HG03095 (cell line): ENCODE measurements at regions not wholly inside any gene's neighbourhood (a gene's known extent, or its start where the extent isn't known, plus 50 kb on each side); places are given as distances from the start of the nearest gene placed in this dataset.

ENCODE experiments used
- ATAC-seq: cut with Tn5 transposase; IDR thresholded peaks from one replicate; pipeline ENCODE4 v1.9.1; 2021; ENCODE audit warnings: moderate library complexity; ENCODE audit not compliant: unreplicated experiment

DNA sequence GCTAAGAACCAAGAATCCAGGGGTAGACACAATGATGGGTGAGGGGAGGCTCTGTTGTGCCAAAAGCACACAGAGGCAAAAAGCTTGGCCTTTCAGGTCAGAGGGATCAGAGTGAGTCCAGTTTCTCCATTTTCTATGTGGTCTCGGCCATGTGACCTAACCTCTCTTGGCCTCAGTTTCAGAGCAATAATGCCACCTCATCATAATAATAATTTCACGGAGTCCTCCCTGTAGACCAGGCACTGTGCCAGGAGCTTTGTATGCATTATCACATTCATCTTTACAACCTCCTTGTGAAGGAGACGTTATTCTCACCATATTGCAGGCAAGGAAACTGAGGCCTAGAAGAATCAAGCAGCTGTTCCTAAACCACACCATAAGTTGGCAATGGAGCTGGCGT is 120.2 kb downstream of the WT1 start:
- no peak for ATAC-seq

DNA sequence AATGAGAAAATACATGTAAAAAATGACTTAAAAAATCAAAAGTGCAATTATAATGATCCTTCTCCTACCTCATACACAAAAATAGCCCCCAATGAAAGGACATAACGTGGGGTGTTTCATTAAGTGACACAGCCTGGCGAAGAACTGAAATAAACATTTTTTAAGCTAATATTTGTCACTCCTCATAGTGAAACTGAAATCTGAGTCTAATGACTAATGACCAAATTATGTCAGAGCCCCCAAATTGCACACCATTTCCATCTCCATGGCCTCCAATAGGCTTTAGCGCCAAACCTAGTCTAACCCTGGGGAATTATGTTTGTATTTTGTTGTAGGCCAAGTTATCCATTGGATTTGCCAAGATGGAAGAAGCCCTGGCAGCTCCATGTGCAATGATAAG is 119.1 kb downstream of the WT1 start:
- no peak for ATAC-seq

DNA sequence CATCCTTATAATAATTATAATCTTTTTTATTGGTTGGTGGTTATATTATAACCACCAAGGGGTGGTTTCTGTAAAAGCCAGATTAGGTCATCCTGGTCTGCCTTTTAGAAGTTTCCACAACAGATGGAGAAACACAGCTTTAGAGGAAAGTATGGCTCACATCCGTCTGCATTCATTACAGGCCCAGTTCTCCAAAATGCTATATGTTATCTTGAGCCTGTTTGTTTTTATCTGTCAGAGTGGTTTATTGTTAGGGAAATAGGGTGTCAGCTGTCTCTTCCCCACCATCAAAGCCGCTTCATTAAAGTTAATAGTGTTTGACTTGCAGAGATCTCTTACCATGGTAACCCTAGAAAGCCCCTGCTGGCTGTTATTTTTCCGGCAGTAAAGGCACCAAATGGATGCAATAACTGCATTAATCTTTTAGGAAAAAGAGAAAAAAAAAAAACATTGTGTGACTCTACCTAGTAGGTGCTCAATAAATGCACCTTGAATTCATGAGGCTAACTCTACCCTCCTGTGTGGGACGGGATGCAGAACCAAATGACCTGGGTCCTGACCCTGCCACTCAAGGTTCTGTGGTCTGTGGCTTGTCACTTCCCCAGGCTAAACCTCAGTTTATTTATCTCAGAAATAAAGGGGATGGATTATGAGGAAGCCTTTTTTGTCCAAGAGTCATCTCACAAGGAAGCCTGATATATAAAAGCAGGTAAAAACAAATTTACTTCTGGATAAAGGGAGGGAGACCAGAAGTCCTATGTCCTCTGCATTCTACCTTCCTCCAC is 118.3 kb downstream of the WT1 start:
- ATAC-seq, result no peak

DNA sequence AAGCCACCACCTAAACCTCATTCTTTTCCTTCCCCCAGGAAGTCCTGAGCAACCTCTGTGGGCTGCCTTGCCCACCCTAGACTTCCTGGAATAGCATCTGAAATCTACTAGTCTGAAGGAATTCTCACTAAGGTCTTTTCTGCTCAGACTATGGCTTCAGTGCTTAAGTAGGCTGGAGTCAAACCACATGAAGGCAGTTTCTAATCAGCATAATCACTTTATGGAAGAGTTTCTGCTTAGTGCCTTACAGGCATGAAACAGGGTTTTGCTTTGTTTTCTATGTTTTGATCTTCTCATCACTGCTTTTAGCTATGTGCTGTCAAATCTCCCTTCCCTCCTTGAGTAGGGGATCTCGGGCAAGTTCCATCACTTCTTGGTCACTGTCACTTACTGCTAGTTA is 117.7 kb downstream of the WT1 start:
- ATAC-seq, result no peak

DNA sequence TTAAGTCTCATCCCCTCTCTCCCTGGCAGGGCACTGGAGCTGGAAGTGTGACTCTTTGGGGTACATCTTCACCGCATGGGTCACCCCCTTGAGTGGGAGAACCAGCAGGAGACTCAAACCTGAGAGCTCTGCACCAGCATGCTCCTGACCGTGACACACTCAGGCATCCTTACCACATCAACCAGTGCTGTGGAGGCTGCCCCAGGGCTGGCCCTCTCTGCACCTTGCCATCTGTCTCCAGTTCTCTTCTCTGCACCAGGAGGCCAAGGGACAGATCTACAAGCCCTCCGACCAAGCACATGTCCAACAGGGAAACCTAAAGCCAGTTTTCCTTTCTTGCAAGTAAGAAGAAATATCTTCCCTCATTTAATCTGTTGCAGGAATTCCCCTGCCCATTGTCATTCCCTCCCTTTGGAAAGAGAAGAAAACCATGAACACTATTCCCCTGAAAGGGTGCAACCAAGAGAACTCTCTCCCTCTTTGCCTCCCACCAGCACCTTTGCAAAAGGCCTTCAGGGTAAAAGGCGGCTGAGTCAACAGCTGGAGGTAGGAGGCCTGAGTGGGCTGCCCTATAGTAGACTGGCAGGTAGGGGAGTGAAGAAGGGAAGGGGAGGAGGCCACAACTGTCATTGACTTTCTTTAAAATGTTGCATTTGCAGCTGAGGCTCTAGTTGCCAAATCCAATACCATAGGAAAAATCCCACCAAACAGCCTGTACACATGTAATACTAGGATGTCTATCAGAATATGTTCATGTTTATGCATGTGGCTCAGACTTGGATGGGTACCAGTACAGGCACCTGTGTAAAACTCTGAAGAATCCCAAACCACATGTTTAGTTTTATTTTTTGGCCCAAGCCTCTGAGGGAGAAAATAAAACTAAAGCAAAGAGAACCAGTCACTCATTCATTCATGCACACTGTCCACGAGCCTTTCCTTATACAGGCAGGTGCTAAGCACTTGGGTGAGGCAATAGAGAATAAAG is 117.0 kb downstream of the WT1 start:
- ATAC-seq, result no peak

DNA sequence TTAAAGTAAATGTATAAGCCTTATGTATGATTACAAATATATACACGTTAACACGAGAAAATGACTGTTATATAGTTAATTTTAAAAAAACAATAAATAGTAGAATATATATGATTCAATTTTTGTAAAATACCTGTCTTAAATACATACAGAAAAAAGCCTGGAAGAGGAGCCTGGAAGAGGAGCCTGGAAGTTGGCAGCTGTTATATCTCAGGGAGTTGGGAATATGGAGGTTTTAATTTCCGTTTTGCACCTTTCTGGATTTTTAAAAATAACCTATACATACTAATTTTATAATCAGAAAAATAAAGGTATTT is 111.6 kb downstream of the WT1 start:
- ATAC-seq, result no peak

DNA sequence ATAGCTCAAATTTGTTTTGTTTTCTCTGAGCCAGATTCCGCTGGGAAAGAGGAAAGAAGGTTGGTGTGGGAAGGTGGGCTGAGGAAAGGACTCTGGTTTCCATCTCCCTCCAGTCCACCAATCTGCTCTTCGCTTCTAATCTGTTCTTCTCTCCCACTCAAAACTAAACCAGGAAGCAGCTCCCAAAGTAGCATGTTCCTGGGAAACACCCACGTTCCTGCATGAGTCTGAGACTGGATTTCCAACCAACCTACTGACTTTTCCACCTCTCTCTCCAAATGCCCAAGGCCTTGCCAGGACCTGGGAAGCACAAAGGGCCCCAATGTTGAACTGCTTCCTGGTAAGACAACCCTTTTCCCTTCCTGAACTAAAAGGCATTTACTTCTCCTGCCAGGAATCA is 110.2 kb downstream of the WT1 start:
- ATAC-seq, result no peak

DNA sequence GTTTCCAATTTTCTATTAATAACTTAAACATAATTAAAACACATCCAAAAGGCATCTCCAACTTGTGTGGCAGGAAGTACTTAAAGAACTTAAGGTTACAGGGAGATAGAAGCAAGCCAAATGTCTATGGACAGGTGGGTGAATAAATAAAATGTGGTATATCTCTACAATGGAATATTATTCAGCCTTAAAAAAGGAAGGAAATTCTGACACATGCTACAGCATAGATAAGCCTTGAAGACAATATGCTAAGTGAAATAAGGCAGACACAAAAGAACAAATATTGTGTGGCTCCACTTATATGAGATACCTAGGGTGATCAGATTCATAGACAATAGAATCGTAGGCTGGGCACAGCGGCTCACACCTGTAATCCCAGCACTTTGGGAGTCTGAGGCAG is 109.6 kb downstream of the WT1 start:
- ATAC-seq, result no peak

DNA sequence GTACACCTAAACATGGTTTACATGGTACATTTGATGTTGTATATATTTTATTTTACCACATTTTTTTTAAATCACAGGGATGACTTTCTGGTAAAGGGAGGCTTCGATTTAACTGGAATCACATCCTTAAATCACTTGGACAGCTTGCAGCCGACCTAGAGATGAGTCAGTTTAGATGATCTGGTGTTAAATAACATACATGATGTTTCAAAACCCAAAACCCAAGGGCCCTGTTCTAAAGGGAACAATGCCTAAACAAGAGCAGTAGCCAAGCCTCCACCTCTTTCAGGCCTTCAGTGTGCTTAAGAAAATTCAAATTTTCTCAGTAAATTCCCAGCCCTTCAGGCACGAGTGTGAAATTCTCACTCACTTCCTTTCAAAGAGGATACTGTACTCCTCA is 108.8 kb downstream of the WT1 start:
- ATAC-seq, result no peak

DNA sequence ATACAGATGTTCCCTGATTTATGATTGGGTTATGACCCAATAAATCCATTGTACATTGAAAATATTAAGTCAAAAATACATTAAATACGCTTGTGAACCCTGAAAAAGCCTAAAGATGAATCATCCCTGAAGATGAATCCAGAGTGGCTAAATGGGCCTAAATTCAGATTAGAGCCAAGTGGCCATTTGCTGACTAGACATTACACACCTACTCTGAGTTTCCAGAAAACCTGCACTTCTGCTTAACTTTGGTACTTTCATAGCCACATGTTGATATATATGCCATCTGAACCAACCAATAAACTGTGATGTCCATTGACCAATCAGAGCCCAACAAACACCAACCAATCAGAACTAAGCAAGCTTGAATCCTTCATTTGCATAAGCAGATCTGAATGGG is 106.9 kb downstream of the WT1 start:
- ATAC-seq, result no peak

DNA sequence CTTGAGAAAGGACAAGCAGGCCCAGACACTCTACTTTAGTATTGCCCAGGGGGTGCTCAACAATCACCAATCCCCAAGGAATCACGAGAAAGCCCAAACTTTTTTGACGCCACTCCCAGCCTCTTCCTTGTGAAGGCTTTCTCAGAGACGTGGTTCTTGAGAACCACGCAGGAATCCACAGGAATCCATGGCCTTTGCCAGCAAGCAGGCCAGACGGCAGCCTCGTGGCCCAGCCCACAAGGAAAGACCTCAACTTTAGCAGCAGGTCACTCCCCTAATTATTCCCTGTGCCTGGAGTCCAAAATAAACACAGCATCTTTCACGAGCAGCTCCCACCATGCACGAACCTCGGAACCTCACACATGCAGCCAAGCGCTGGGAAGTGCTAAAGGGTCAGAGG is 104.2 kb downstream of the WT1 start:
- no peak for ATAC-seq

DNA sequence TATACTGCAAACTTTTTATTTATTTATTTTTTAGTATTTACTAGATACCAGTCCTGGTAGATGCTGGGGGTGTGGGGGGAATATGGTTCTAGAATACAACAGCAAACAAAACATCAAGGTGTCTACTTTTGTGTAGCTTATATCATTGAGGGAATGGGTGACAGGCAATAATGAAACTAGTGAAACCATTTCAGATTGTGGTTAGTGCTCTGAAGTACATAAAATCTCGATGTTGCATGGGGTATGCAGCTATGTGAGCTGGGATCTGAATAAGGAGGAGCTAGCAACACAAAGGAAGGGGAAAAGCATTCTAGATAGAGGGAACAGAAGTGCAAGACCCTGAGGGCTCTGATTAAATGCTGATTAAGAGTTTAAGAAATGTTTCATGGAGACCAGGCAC is 103.5 kb downstream of the WT1 start:
- ATAC-seq, result no peak

DNA sequence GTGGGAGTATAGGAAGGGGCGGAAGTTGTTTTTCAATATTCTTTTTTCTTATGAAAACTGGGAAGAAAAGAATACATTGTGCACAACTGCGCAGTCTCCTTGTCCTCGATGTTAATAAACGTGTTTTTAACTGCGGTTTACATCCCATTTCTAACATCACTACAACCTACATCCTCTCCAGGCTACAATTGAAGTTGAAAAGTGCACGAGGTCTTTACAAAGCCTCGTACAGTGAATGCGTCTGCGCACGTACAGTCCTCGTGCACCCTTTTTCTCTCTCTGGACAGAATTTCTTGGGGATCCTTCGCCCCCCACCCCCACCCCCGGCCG is 102.4 kb downstream of the WT1 start:
- ATAC-seq, result no peak

DNA sequence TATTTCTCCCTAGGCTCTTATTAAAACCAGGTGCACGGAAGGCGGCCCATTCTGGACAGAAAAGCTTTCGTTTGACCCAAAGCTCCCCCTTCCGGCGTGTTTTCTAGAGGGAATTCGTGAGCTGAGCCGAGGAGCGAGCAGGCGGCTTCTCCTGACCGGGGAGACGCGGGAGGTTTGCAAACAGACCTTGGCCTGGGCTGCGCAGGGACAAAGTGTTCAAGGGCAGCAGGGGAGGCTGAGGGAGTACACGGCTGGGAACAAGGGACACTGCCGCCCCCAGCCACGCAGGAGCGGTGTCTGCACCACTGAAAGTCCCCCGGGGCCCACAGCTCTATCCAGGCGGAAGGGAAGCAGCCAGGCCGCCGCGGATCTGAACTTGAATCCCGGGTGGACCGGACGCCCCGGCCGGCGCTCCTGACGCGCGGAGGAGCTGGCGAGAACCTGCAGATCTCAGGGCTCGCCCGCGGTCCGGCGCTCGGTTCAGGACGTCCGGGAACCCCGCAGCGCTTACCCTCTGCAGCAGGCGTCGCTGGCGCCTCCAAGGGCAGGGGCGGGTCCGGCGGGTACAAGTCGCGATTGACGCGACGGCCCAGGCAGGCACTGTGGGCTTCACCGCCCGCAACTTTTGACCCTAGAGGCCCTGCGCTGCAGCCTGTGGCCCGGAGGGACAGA is 101.9 kb downstream of the WT1 start:
- ATAC-seq, result no peak

DNA sequence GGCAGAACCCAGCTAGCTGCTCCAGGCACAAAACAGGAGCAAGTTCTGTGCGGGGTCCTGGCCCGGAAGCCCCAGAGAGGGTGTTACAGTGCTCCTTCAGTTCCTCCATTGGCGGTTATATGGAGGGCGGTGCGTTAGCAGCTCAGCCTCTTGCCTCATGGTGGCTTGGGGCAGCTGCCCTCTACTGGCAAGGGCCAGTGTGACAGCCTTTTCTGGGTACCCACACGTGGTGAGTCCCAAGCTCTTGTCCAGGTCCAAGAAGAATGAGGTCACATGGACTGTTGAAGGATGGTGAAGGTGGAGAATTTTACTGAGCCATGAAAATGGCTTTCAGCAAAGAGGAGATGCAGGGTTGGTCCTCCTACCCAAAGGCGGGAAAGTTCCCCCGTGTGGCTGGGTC is 100.5 kb downstream of the WT1 start:
- ATAC-seq, result no peak
